ENCODE measurements at regions not wholly inside any gene's neighbourhood (a gene's known extent, or its start where the extent isn't known, plus 50 kb on each side); places are given as distances from the start of the nearest gene placed in this dataset.

DNA sequence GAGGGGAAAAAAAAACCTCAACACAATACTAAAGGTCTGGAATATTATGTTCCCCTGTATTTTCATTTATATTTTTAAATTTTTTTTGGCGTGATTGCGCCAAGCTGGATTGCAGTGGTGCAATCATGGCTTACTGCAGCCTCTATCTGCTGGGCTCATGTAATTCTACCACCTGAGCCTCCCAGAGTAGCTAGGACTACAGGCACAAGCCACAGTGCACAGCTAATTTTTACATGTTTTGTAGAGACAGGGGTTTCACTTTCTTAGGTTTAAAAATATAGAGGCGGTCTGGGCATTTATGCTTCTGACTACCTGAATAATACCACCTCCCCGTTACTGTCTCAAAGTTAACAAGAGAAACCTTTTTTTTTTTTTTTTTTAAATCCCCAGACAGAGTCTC, 51.1 kb upstream of the MAP4 start (continued):
- no peak for TF ChIP-seq CTCF (IDR thresholded peaks at IDR 0.05; ENCODE audit: low read depth, low read length, missing input control)
- no peak for TF ChIP-seq EGR1 (IDR thresholded peaks at IDR 0.05; ENCODE audit: low read depth in 2 of 2)
- TF ChIP-seq YY1 (IDR thresholded peaks at IDR 0.05): no peak
